OCI-LY7 (cell line): ENCODE measurements at regions not wholly inside any gene's neighbourhood (a gene's known extent, or its start where the extent isn't known, plus 50 kb on each side); places are given as distances from the start of the nearest gene placed in this dataset.

Experiments used
- CTCF ChIP-seq: fragments of 200-600 bp; sonication (generic); conservative IDR thresholded peaks from 2 replicates; pipeline ENCODE4 v1.5.1; 2014; ENCODE audit warnings: mild to moderate bottlenecking, antibody characterized with exemption, low read length, moderate library complexity, mixed read lengths
- EZH2phosphoT487 ChIP-seq: fragments of 200-600 bp; sonication (generic); IDR thresholded peaks from 2 replicates; pipeline ENCODE4 v1.6.1; 2018; ENCODE audit warnings: low read depth, borderline replicate concordance, mild to moderate bottlenecking, mixed run types, antibody characterized with exemption, low read length, moderate library complexity, mixed read lengths

- TF ChIP-seq CTCF = no peak
- no peak for TF ChIP-seq EZH2phosphoT487
Measured at GRCh38 chr10:50972591-50972990, 87.2 kb upstream of the A1CF start.
